ENCODE measurements at regions not wholly inside any gene's neighbourhood (a gene's known extent, or its start where the extent isn't known, plus 50 kb on each side); places are given as distances from the start of the nearest gene placed in this dataset.

DNA sequence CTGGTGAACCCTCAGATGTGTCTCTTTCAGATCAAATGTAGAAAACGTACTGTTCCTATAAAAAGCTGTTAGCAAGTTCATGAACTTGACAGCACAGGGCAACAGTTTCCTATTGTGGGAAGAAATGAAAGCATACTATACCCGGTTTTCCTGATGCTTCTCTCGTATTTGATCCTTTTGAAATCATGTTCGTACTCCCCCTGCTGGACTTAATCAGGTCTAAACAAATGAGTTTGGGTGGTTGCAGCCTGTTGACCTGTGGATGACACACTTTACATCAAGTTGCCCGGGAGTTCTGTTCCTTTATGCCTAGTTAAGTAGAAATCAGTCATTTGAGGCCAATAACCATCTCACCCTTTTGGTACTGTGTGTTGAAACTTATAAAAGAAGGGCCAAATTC, 1992.3 kb downstream of the MAT2B start:
- H3K27ac ChIP-seq (ENCODE audit: low read length), result no peak overlapping the region
- Mint-ChIP-seq H3K27ac (no peak overlapping the region), H3K9me3 (peaks cover 5 to 15% of the 10 kb centered on the region in 2 donors), H3K27me3 (ENCODE audit: low read depth in 2 of 2) (no peaks in the 10 kb centered on the region), H3K4me3 (no peak overlapping the region), H3K36me3 (no peaks in the 10 kb centered on the region), H3K4me1 (no peaks in the 10 kb centered on the region)
- DNase-seq (no peak), ATAC-seq (no peak)
- no peaks in the 10 kb centered on the region for H3K4me1 ChIP-seq (ENCODE audit: control insufficient read depth, insufficient read depth, low read length)
- 15% methylated on average over 5 of the region's 5 CpGs for WGBS (ENCODE audit: insufficient coverage)
- H3K4me3 ChIP-seq (ENCODE audit: low read length), result no peak overlapping the region
- intact Hi-C loops (cut with micrococcal nuclease), result no loop called here
- no peaks in the 10 kb centered on the region for H3K9me3 ChIP-seq (ENCODE audit: control insufficient read depth, insufficient read depth, low read length)
- H3K27me3 ChIP-seq (ENCODE audit: control insufficient read depth, insufficient read depth, low read length), result no peaks in the 10 kb centered on the region
- TF ChIP-seq, protein P1, sequence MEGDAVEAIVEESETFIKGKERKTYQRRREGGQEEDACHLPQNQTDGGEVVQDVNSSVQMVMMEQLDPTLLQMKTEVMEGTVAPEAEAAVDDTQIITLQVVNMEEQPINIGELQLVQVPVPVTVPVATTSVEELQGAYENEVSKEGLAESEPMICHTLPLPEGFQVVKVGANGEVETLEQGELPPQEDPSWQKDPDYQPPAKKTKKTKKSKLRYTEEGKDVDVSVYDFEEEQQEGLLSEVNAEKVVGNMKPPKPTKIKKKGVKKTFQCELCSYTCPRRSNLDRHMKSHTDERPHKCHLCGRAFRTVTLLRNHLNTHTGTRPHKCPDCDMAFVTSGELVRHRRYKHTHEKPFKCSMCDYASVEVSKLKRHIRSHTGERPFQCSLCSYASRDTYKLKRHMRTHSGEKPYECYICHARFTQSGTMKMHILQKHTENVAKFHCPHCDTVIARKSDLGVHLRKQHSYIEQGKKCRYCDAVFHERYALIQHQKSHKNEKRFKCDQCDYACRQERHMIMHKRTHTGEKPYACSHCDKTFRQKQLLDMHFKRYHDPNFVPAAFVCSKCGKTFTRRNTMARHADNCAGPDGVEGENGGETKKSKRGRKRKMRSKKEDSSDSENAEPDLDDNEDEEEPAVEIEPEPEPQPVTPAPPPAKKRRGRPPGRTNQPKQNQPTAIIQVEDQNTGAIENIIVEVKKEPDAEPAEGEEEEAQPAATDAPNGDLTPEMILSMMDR (IDR thresholded peaks at IDR 0.05), result no peak
- no peaks in the 10 kb centered on the region for H3K36me3 ChIP-seq (ENCODE audit: control insufficient read depth, insufficient read depth, low read length)

DNA sequence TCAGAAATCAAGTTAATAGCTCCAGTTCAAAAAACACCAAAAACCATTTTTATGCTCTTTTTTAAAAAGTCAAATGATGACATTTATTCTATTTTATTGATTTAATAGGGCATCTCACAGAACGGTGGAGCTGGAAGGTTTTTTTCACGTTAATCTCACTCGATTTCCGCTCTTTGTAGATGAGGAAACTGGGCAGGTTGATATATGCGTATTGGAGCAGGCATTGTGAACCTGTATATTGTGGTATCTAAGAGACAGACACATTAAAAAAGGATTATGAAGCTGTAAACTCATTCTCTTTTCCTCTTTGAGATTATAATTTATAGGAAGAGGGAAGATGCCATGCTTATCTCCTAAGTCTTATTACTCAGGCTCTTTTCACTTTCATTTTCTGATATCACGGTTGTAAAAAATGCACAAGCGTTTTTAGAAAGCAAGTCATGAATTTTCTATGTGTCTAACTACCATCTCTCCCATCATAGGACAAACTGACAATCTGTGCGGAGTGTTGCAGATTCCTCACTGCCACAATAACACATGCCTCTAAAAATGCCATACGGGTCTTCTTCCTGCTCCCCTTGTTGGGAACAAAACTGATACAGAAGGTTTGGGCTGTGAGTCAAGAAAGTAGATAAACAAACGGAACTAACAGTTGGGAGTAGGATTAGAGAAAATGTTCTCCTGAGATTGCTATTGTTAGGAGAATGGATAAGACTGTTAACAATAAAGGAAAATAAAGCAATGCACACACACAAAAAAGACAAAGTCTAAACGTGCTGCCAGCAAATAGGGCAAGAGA, 1997.7 kb downstream of the MAT2B start:
- no peaks in the 10 kb centered on the region for H3K4me1 ChIP-seq (ENCODE audit: control insufficient read depth, insufficient read depth, low read length)
- peaks cover 2 to 12% of the 10 kb centered on the region in 2 donors for H3K9me3 Mint-ChIP-seq
- no peak overlapping the region for H3K4me3 ChIP-seq (ENCODE audit: low read length)
- TF ChIP-seq, protein P1 (IDR thresholded peaks at IDR 0.05), result no peak
- H3K9me3 ChIP-seq (ENCODE audit: control insufficient read depth, insufficient read depth, low read length), result no peaks in the 10 kb centered on the region
- no peak overlapping the region for H3K27ac ChIP-seq (ENCODE audit: low read length)
- intact Hi-C loops (cut with micrococcal nuclease), result no loop called here
- H3K36me3 Mint-ChIP-seq, result peaks cover under 1% of the 10 kb centered on the region
- DNase-seq (no peak), ATAC-seq (no peak)
- H3K4me3 Mint-ChIP-seq, result no peak overlapping the region
- H3K36me3 ChIP-seq (ENCODE audit: control insufficient read depth, insufficient read depth, low read length), result no peaks in the 10 kb centered on the region
- no peak overlapping the region for H3K27ac Mint-ChIP-seq
- 81% methylated on average over 10 of the region's 11 CpGs for WGBS (ENCODE audit: insufficient coverage)
- H3K27me3 Mint-ChIP-seq (ENCODE audit: low read depth in 2 of 2), result no peaks in the 10 kb centered on the region
- no peaks in the 10 kb centered on the region for H3K27me3 ChIP-seq (ENCODE audit: control insufficient read depth, insufficient read depth, low read length)
- no peaks in the 10 kb centered on the region for H3K4me1 Mint-ChIP-seq

DNA sequence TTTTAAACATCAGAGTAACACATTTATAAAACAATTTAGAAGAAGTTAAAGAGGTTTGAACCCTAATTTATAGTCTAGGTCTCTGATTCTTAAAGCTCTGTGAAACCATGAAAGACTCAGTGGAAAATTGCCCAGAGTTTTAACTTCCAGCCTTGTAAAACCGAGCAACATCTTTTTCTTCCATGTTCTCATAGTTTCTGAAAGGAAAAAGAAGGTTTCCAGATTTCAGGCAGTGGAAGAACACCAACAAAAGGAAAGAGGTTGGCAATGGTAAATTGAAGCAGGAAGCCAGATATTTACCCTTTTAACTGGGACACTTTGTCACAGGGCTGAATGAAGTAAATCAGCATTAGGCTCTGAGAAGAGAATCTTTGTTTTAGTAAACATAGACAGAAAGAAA, 1999.3 kb downstream of the MAT2B start:
- intact Hi-C loops (cut with micrococcal nuclease), result no loop called here
- DNase-seq (no peak), ATAC-seq (no peak)
- Mint-ChIP-seq H3K4me1 (no peaks in the 10 kb centered on the region), H3K36me3 (peaks cover 7% of the 10 kb centered on the region), H3K9me3 (peaks cover 6 to 16% of the 10 kb centered on the region in 2 donors), H3K27ac (no peak overlapping the region), H3K4me3 (no peak overlapping the region), H3K27me3 (ENCODE audit: low read depth in 2 of 2) (no peaks in the 10 kb centered on the region)
- WGBS (ENCODE audit: insufficient coverage), result no CpG with 5 or more reads among the region's 1 CpG
- Histone ChIP-seq H3K4me1 (ENCODE audit: control insufficient read depth, insufficient read depth, low read length) (no peaks in the 10 kb centered on the region), H3K4me3 (ENCODE audit: low read length) (no peak overlapping the region), H3K9me3 (ENCODE audit: control insufficient read depth, insufficient read depth, low read length) (no peaks in the 10 kb centered on the region), H3K27ac (ENCODE audit: low read length) (no peak overlapping the region), H3K27me3 (ENCODE audit: control insufficient read depth, insufficient read depth, low read length) (no peaks in the 10 kb centered on the region), H3K36me3 (ENCODE audit: control insufficient read depth, insufficient read depth, low read length) (no peaks in the 10 kb centered on the region)
- TF ChIP-seq, protein P1 (IDR thresholded peaks at IDR 0.05), result no peak

DNA sequence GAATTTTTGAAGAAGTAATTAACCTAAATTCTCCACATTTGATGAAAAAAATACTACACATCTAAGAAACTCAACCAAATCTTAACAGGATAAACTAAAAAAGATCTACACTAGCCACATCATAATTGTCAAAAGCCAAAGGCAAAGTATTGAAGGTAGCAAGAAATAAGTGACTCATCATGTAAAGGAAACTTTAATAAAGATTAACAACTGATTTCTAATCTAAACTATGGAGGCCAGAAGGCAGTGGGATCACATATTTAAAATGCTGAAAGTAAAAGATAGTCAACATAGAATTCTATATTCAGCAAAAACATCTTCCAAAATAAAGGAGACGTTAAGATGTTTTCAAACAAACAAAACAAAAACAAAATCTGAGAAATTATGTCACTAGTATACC, 2002.9 kb downstream of the MAT2B start:
- Histone ChIP-seq H3K27ac (ENCODE audit: low read length) (no peak overlapping the region), H3K4me3 (ENCODE audit: low read length) (no peak overlapping the region), H3K9me3 (ENCODE audit: control insufficient read depth, insufficient read depth, low read length) (no peaks in the 10 kb centered on the region), H3K4me1 (ENCODE audit: control insufficient read depth, insufficient read depth, low read length) (no peaks in the 10 kb centered on the region), H3K27me3 (ENCODE audit: control insufficient read depth, insufficient read depth, low read length) (no peaks in the 10 kb centered on the region), H3K36me3 (ENCODE audit: control insufficient read depth, insufficient read depth, low read length) (no peaks in the 10 kb centered on the region)
- intact Hi-C loops (cut with micrococcal nuclease), result no loop called here
- Mint-ChIP-seq H3K36me3 (peaks cover 7% of the 10 kb centered on the region), H3K4me3 (no peak overlapping the region), H3K27ac (no peak overlapping the region), H3K27me3 (ENCODE audit: low read depth in 2 of 2) (no peaks in the 10 kb centered on the region), H3K9me3 (peaks cover 8 to 11% of the 10 kb centered on the region in 2 donors), H3K4me1 (no peaks in the 10 kb centered on the region)
- WGBS (ENCODE audit: insufficient coverage), result 100% methylated on average over 1 of the region's 1 CpG
- DNase-seq, result no peak
- no peak for ATAC-seq
- TF ChIP-seq, protein P1 (IDR thresholded peaks at IDR 0.05), result no peak

All from natural killer cell (primary cell).